T-helper 2 cell treated with Interferon-gamma antibody and Interleukin-4, amounts not matched to agents 5 μg/mL and 100 μg/mL, for 36 hours (primary cell): ENCODE measurements at regions not wholly inside any gene's neighbourhood (a gene's known extent, or its start where the extent isn't known, plus 50 kb on each side); places are given as distances from the start of the nearest gene placed in this dataset.

Source experiments
- DNase-seq: peaks from one replicate; pipeline ENCODE4 v3.0.0; 2021; ENCODE audit warnings: low spot score
- H3K27ac Mint-ChIP-seq: one replicate; pipeline ENCODE4 v1.8.0; 2021; ENCODE audit warnings: mild to moderate bottlenecking, mixed read lengths
- H3K27me3 Mint-ChIP-seq: one replicate; pipeline ENCODE4 v1.8.0; 2021; ENCODE audit warnings: low read depth, mixed read lengths
- H3K36me3 Mint-ChIP-seq: one replicate; pipeline ENCODE4 v1.8.0; 2021; ENCODE audit warnings: low read depth, mixed read lengths
- H3K4me1 Mint-ChIP-seq: one replicate; pipeline ENCODE4 v1.8.0; 2021; ENCODE audit warnings: low read depth, mixed read lengths
- H3K4me3 Mint-ChIP-seq: one replicate; pipeline ENCODE4 v1.8.0; 2022; ENCODE audit warnings: mild to moderate bottlenecking, moderate library complexity, mixed read lengths
- H3K9me3 Mint-ChIP-seq: one replicate; pipeline ENCODE4 v1.8.0; 2021; ENCODE audit warnings: mixed read lengths

DNA sequence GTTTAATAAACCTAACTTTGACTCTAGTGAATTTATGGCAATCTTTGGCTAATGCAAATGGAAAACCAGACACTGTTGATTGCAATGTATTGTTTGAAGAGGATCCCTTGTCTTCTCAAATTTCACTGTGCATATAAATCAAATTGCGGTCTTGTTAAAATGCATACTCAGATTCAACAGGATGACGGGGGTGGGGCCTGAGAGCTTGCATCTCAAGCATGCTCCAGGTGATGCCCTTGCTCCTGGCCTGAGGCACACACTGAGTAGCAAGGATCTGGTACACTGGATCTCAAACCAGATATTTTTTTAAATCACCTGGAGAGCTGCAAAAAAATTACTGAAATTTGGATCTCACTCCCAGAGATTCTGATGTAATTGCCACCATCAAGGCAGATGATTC is 463.7 kb downstream of the DNAH5 start:
- no peak for DNase-seq
- no peaks in the 10 kb centered on the region for H3K36me3 Mint-ChIP-seq
- H3K27ac Mint-ChIP-seq = no peak overlapping the region
- no peaks in the 10 kb centered on the region for H3K27me3 Mint-ChIP-seq
- H3K9me3 Mint-ChIP-seq = peaks cover 8% of the 10 kb centered on the region
- H3K4me1 Mint-ChIP-seq = no peaks in the 10 kb centered on the region
- no peak overlapping the region for H3K4me3 Mint-ChIP-seq

DNA sequence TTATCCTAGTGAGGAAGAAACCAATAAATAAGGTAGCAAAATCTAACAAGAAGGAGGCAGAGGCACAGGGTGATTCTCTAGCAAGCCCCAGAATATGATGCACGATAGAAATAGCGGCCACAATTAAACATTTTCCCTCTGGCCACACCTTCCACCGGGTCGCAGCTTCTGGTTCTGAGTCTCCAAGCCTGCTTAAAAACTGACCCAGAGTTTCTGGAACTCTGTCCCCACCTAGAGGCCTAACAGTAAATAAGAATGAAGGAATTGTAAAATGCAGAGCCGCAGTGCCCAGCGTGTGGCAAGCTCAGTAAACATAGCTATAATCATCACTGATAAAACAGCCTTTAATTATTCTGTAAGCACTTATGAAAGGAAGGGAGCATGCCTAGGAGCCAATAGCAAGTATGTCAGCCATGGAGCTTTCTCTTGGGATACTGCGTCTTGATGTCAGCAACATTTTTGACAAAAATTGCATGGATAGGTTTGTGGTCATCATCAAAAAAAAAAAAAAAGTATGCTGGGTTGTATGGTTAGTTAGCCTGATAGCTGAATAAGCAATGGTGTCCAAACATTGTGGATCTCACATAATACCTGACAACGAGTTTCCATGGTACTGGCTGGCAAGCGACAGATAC is 465.5 kb downstream of the DNAH5 start:
- Mint-ChIP-seq H3K27ac (no peak overlapping the region), H3K4me3 (no peak overlapping the region), H3K9me3 (peaks cover 4% of the 10 kb centered on the region), H3K27me3 (no peaks in the 10 kb centered on the region), H3K4me1 (no peaks in the 10 kb centered on the region), H3K36me3 (no peaks in the 10 kb centered on the region)
- no peak for DNase-seq

DNA sequence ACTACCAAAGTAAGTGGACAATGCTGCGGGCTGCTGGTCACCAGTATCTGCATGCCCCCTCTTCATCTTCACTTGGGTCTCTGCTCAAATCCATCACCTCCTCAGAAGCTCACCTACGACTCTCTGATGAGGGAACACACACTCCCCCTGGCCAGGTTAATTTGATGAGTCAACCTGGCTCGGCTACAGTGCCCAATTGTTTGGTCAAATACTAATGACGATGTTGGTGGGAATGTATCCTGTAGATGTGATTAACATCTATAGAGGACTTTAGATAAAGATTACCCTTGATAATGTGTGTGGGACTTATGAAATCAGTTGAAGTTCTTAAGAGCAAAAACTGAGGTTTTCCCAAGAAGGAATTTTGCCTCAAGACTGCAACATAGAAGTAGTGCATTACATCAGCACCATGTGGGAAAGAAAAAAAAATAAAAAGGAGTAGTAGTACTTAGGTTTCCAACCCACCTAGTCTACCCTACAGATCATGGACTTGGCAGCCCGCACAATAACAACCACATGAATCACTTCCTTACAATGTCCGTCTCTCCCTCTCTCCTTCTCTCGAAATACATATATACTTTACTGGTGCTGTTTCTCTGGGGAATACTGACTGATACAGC is 467.3 kb downstream of the DNAH5 start:
- no peaks in the 10 kb centered on the region for H3K27me3 Mint-ChIP-seq
- H3K4me1 Mint-ChIP-seq = no peaks in the 10 kb centered on the region
- no peak overlapping the region for H3K4me3 Mint-ChIP-seq
- H3K27ac Mint-ChIP-seq = no peak overlapping the region
- no peak for DNase-seq
- peaks cover 4% of the 10 kb centered on the region for H3K9me3 Mint-ChIP-seq
- no peaks in the 10 kb centered on the region for H3K36me3 Mint-ChIP-seq

DNA sequence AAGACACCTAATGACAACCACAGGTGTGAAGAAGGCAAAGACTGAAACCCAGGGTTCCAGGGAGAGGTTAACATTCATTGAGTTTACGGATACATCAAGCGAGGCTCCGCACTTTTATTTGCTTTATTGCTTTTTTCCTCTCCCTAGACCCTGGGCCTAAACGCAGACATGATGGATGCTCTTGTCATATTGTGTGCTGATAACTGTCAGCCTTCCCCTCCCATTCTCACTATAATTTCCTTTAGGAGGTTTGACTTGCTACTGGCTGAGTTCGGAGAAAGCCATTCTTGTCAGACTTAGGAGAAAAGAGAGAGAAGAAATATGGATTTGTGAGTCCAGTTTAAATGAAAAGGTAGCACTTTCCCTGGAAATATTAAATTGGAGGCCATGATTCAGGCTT is 471.6 kb downstream of the DNAH5 start:
- Mint-ChIP-seq H3K36me3 (no peaks in the 10 kb centered on the region), H3K9me3 (peaks cover 9% of the 10 kb centered on the region), H3K27me3 (no peaks in the 10 kb centered on the region), H3K4me3 (no peak overlapping the region), H3K4me1 (no peaks in the 10 kb centered on the region), H3K27ac (no peak overlapping the region)
- no peak for DNase-seq

DNA sequence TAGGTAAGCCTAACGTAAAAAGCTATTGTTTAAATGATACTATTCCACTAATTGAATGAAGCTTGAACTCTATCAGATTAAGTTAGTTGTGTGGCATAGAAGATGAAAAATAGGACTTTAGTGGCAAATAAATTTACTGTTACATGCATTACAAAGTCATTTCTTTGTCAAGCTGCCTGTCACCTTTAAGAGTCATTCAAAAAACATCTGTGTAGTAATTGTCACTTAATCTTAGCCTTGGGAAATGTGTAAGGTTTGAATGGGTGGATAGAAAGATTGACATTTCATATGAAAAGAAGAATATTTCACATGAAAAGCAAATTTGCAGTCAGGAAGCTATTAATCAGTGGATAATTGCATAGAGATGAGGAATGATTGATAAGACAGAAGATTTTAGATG is 473.5 kb downstream of the DNAH5 start:
- Mint-ChIP-seq H3K27me3 (no peaks in the 10 kb centered on the region), H3K36me3 (no peaks in the 10 kb centered on the region), H3K9me3 (peaks cover 14% of the 10 kb centered on the region), H3K4me1 (no peaks in the 10 kb centered on the region), H3K4me3 (no peak overlapping the region), H3K27ac (no peak overlapping the region)
- no peak for DNase-seq

DNA sequence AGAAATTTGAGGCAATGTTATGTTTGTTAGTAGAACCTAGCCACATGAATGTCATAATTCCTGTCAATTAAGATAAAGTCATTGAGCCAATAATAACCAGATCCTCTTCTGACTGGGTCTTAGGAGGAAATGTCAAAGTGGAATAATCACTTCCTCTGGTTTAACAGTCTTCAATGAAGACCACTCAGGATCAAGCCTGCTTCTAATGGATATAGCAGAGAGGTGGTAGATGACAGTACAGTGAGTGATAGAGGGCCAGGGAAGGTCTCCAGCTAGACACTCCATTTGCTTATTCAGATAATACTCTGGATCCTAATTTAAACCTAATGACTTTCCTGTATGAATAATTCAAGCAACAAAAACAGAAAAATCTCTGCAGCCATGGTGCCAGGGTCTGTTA is 474.2 kb downstream of the DNAH5 start:
- Mint-ChIP-seq H3K4me3 (no peak overlapping the region), H3K27me3 (no peaks in the 10 kb centered on the region), H3K27ac (no peak overlapping the region), H3K4me1 (no peaks in the 10 kb centered on the region), H3K36me3 (no peaks in the 10 kb centered on the region), H3K9me3 (peaks cover 16% of the 10 kb centered on the region)
- DNase-seq = no peak

DNA sequence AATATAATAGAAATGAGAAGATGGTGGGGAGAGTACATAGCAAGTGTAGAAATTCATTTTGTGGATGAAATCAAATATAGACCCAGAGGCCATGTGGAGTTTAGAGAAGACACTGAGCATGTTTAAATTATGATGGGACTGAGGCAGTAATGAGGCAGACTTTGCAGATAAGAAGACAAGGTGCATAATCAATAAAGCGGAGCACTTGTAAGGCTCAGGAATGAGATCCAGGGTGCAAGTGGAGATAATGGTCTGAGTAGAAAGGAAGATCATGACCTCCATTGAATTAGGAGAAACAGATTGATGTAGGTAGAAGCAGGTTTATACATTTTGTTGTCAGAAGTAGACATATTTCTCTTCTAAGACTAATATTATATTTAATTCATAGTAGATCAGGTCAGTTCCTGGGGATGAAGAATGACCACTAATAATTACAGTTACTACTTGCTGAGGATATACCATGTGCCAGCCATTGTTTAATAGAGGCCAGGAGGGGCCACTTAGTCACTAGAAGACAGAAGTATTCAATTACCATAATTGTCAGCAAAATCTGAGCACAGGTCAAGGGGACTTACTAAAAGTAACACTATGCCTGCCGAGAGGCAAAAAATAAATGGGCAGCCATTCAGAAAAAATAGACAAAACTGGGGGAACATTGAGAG is 479.8 kb downstream of the DNAH5 start:
- Mint-ChIP-seq H3K4me3 (no peak overlapping the region), H3K36me3 (no peaks in the 10 kb centered on the region), H3K27ac (no peak overlapping the region), H3K9me3 (peaks cover 35% of the 10 kb centered on the region), H3K4me1 (no peaks in the 10 kb centered on the region), H3K27me3 (no peaks in the 10 kb centered on the region)
- no peak for DNase-seq

DNA sequence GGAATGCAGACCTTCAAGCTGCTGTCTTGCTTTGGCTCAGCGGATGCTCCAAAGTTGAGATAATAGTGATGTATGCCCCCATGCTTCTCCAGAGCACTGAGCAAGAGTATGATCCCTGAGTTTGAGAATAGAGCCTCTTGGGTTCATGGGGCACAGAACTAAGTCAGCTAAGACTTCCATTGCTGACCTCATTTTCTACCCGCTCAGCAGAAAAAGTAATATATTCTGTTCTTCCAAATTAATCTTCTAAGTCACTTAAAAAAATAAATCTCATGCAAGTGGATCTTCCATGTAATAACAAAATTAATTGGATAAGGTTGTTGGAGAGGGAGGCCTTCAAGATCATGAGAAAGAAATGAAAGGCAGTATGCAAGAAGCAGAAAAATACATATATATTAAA is 483.9 kb downstream of the DNAH5 start:
- Mint-ChIP-seq H3K4me1 (no peaks in the 10 kb centered on the region), H3K27ac (no peak overlapping the region), H3K4me3 (no peak overlapping the region), H3K27me3 (no peaks in the 10 kb centered on the region), H3K36me3 (no peaks in the 10 kb centered on the region), H3K9me3 (peaks cover 33% of the 10 kb centered on the region)
- no peak for DNase-seq

DNA sequence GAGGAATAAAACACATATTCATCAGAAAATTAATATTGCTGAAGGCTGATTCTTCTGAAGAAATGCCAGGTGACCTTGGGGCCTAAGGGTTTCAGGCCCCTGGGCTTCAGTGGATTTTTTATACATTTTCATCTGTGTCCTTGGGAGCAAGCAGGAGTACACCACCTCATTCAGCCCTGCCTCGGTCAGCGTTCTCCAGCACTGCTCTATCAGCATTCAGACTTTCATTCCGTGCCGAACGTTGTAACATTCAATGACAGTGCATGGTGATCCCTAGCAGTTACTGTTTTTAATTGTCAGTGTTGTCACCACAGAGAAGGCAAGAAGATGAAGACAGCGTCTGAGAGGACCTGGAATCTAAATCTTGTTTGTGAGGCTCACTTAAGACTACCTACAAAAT is 490.4 kb downstream of the DNAH5 start:
- H3K9me3 Mint-ChIP-seq = peaks cover 16% of the 10 kb centered on the region
- H3K4me3 Mint-ChIP-seq = no peak overlapping the region
- no peak for DNase-seq
- H3K36me3 Mint-ChIP-seq = no peaks in the 10 kb centered on the region
- no peak overlapping the region for H3K27ac Mint-ChIP-seq
- H3K4me1 Mint-ChIP-seq = no peaks in the 10 kb centered on the region
- no peaks in the 10 kb centered on the region for H3K27me3 Mint-ChIP-seq

DNA sequence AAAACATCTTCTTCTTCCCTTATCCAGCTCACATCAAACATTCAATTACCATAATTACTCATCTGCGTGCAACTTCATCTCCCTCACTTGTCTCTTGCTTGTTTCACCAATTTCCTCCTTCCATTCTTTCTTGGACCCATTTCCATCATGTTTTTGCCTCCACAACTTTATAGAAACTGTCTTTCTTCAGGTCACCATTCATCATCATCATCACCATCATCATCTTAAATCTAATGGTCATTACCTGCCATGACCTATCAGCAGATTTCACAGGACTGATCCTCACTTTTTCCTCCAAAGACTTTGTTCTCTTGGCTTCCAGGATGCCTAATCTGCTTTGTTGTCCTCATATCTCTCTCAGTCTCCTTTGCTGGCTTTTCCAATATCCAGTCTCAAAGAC is 495.6 kb downstream of the DNAH5 start:
- H3K4me3 Mint-ChIP-seq = no peak overlapping the region
- H3K9me3 Mint-ChIP-seq = peaks cover 18% of the 10 kb centered on the region
- no peak for DNase-seq
- no peaks in the 10 kb centered on the region for H3K4me1 Mint-ChIP-seq
- H3K27ac Mint-ChIP-seq = no peak overlapping the region
- no peaks in the 10 kb centered on the region for H3K36me3 Mint-ChIP-seq
- no peaks in the 10 kb centered on the region for H3K27me3 Mint-ChIP-seq

DNA sequence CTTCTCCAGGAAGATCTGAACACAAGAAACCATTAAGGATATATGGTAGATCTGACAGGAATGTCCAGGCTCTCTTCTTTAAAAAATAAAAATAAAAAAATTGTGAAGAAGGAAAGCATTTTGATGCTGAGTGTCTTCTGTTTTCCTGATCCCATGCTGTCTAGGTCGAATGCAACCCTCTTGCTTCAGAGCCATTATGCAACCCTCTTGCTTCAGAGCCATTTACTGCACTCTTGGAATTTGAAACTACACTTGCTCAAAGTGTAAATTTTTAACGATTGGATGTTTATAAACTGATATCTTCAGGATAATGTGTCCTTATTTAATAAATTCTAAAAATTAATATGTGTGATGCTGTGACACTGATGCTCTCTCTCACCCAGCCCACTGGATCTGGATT is 505.1 kb downstream of the DNAH5 start:
- H3K9me3 Mint-ChIP-seq = peaks cover 13% of the 10 kb centered on the region
- no peaks in the 10 kb centered on the region for H3K36me3 Mint-ChIP-seq
- H3K27ac Mint-ChIP-seq = no peak overlapping the region
- no peak for DNase-seq
- no peaks in the 10 kb centered on the region for H3K27me3 Mint-ChIP-seq
- H3K4me3 Mint-ChIP-seq = no peak overlapping the region
- no peaks in the 10 kb centered on the region for H3K4me1 Mint-ChIP-seq

DNA sequence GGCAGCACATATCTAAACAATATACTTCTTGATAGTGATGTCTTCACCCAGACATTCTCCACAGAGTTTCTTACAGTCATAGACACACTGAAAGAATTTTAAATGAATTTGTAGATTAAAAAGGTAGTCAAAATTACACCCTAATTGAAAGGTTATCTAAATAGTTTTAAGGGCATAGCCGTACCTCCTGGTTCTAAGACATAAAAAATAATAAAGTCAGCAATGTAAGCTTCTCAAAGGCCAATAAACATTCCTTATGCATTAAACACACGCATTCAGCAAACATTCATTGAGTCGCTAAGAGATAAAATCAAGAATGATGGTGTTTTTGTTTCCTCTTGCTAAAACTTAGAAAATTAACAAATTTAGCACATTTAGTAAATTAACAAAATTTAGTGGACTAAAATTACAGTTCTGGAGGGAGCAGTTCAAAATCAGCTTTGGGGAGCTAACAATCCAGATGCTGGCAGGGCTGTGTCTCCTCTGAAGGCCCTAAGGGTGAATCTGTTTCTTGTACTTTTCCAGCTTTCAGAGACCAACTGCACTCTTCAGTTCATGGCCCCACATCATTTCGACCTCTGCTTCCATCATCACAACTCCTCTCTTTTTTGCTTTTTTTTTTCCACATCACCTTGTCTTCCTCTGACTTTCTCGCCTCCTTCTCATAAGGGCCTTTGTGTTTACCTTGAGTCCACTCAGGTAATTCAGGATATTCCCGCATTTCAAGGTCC is 516.5 kb downstream of the DNAH5 start:
- Mint-ChIP-seq H3K36me3 (no peaks in the 10 kb centered on the region), H3K27ac (no peak overlapping the region), H3K4me3 (no peak overlapping the region), H3K4me1 (no peaks in the 10 kb centered on the region), H3K9me3 (peaks cover 27% of the 10 kb centered on the region), H3K27me3 (no peaks in the 10 kb centered on the region)
- no peak for DNase-seq

DNA sequence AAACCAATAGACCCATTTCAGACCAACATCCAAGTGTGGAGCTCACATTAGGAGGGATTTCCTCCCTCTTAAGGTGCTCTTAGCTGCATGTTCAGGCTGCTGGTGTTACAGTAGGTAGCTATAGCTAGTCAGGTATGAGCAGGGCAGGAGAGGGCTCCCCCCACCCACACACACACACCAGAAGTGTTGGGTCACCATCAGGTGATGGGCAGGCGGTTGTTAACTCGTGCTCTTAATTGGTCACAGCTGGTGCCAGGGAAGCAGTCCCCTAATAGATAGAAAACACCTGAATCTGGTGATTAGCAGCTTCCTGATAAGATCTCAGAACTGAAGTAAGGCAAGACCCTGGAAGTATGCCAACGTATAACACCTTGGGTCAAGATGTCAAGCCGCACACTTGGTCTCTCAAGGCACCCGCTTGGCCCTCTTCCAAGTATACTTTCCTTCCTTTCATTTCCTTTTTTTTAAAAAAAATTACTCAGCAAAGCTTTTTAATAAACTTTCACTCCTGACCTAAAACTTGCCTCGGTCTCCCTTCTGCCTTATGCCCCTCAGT is 532.4 kb downstream of the DNAH5 start:
- no peaks in the 10 kb centered on the region for H3K27me3 Mint-ChIP-seq
- no peaks in the 10 kb centered on the region for H3K36me3 Mint-ChIP-seq
- H3K9me3 Mint-ChIP-seq = peaks cover 33% of the 10 kb centered on the region
- H3K27ac Mint-ChIP-seq = no peak overlapping the region
- no peaks in the 10 kb centered on the region for H3K4me1 Mint-ChIP-seq
- no peak overlapping the region for H3K4me3 Mint-ChIP-seq
- DNase-seq = no peak

DNA sequence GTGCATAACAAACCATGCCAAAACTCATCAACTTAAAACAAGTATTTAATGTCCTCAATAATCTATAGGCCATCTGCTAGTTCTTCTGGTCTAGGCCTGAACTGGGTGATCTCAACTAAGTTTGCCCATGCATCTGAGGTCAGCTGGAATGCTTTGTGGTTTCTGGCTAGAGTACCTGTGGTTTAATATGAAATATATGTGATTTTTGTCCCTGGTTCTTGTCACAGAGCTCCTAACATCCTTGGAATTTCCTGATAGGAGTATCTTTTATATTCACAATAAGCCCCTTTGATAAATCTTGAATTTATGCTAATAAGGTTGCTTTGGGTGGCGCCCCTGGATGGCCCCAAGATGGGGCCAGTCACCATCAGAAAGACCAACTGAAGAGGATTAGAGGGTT is 535.9 kb downstream of the DNAH5 start:
- Mint-ChIP-seq H3K27me3 (no peaks in the 10 kb centered on the region), H3K4me3 (no peak overlapping the region), H3K27ac (no peak overlapping the region), H3K4me1 (no peaks in the 10 kb centered on the region), H3K36me3 (no peaks in the 10 kb centered on the region), H3K9me3 (peaks cover 30% of the 10 kb centered on the region)
- DNase-seq = no peak
